Mucosa of descending colon (tissue), 3 donors: ENCODE measurements at regions not wholly inside any gene's neighbourhood (a gene's known extent, or its start where the extent isn't known, plus 50 kb on each side); places are given as distances from the start of the nearest gene placed in this dataset.

ENCODE experiments used
- ATAC-seq: fragments of 200-7000 bp; cut with Tn5 transposase; one replicate; pipeline ENCODE4 v1.9.1; 2020; ENCODE audit warnings: mild to moderate bottlenecking, moderate library complexity
- DNase-seq, 3 donors: peaks; one replicate each; pipeline ENCODE4 v3.0.0-alpha.2; 2020
- H3K36me3 ChIP-seq: fragments of 200-600 bp; one replicate; pipeline ENCODE4 v1.8.0; 2021; ENCODE audit warnings: low read depth, mild to moderate bottlenecking
- H3K4me1 ChIP-seq: fragments of 200-600 bp; one replicate; pipeline ENCODE4 v1.8.0; 2021; ENCODE audit warnings: low read depth, mild to moderate bottlenecking
- H3K4me3 ChIP-seq: fragments of 200-600 bp; one replicate; pipeline ENCODE4 v1.8.0; 2021; ENCODE audit warnings: mild to moderate bottlenecking
- H3K9me3 ChIP-seq: fragments of 200-600 bp; one replicate; pipeline ENCODE4 v1.8.0; 2021; ENCODE audit warnings: mild to moderate bottlenecking
- CTCF ChIP-seq: fragments of 200-600 bp; IDR thresholded peaks from one replicate; pipeline ENCODE4 v1.8.0; 2022; ENCODE audit warnings: antibody characterized with exemption, mild to moderate bottlenecking
- intact Hi-C, 2 donors: fragments of 100-400 bp; cut with DNase I in 1 of 2; cut with micrococcal nuclease in 1 of 2; formaldehyde crosslinking; loops; one replicate each; pipeline versions ENCODE4 v1.11.0 to v1.11.1; 2022; cut with DNase I, micrococcal nuclease
- donor health status: DM: no; HTN: no; CAD: no; lungs with moderate emphysema.
- donor health status: DM: no; HTN: no; CAD: no.
- donor health status: DM: no; HTN: yes; CAD: no.

- DNase-seq (no peak), ATAC-seq (no peak)
- H3K4me3 ChIP-seq = no peak overlapping the region
- H3K36me3 ChIP-seq = no peaks in the 10 kb centered on the region
- H3K4me1 ChIP-seq = no peaks in the 10 kb centered on the region
- H3K9me3 ChIP-seq = no peaks in the 10 kb centered on the region
- intact Hi-C loops = no loop called here
- no peak for TF ChIP-seq CTCF
These were observed 80.4 kb downstream of the ENGASE start for GRCh38 chr17:79154951-79155585.

- TF ChIP-seq CTCF = no peak
- ATAC-seq = no peak
- no peak overlapping the region for H3K4me3 ChIP-seq
- no peaks in the 10 kb centered on the region for H3K36me3 ChIP-seq
- H3K4me1 ChIP-seq = no peaks in the 10 kb centered on the region
- intact Hi-C loops = no loop called here
- no peak for DNase-seq
- H3K9me3 ChIP-seq = no peaks in the 10 kb centered on the region
These were observed 79.8 kb downstream of the ENGASE start for GRCh38 chr17:79154446-79154845.

GRCh38 chr17:79153367-79154130 is 78.9 kb downstream of the ENGASE start:
- intact Hi-C loops = no loop called here
- Histone ChIP-seq H3K36me3 (no peaks in the 10 kb centered on the region), H3K4me3 (no peak overlapping the region), H3K9me3 (no peaks in the 10 kb centered on the region), H3K4me1 (no peaks in the 10 kb centered on the region)
- TF ChIP-seq CTCF = no peak
- ATAC-seq (no peak), DNase-seq (no peak)

- DNase-seq = no peak
- intact Hi-C loops = no loop called here
- no peaks in the 10 kb centered on the region for H3K9me3 ChIP-seq
- TF ChIP-seq CTCF = no peak
- peak; percentile 22 for ATAC-seq
- no peaks in the 10 kb centered on the region for H3K36me3 ChIP-seq
- H3K4me3 ChIP-seq = no peak overlapping the region
- H3K4me1 ChIP-seq = no peaks in the 10 kb centered on the region
These were observed 78.0 kb downstream of the ENGASE start for GRCh38 chr17:79152636-79153035.

- ATAC-seq = no peak
- Histone ChIP-seq H3K36me3 (no peaks in the 10 kb centered on the region), H3K4me3 (no peak overlapping the region), H3K9me3 (no peaks in the 10 kb centered on the region), H3K4me1 (no peaks in the 10 kb centered on the region)
- DNase-seq = no peak
- TF ChIP-seq CTCF = no peak
- intact Hi-C loops = no loop called here
These were observed 77.5 kb downstream of the ENGASE start for GRCh38 chr17:79152110-79152509.
